IMR-90 (cell line): ENCODE measurements at regions not wholly inside any gene's neighbourhood (a gene's known extent, or its start where the extent isn't known, plus 50 kb on each side); places are given as distances from the start of the nearest gene placed in this dataset.

ENCODE experiments used
- ATAC-seq: fragments of 200-7000 bp; cut with Tn5 transposase; 2 replicates; pipeline ENCODE4 v1.9.1; 2020; ENCODE audit warnings: low read depth, mild to moderate bottlenecking, moderate library complexity
- BruUV-seq: library from RNA; stranded (reverse); fragments of 400-500 nt; replicated peaks from 2 replicates; lab custom pipeline; 2021; lab: Mats Ljungman, UMichigan
- CTCF ChIA-PET: fragments of 300-600 bp; formaldehyde crosslinking; extraction: SDS; loops from one replicate; lab custom pipeline; 2021; ENCODE audit warnings: antibody characterized with exemption; lab: Yijun Ruan, JAX
- POLR2A ChIA-PET: fragments of 300-600 bp; sonication (Branson Sonifier 250); formaldehyde crosslinking; loops from one replicate; lab custom pipeline; 2022; ENCODE audit warnings: antibody characterized with exemption; ENCODE audit not compliant: unreplicated experiment; lab: Charles Lee
- DNase-seq: peaks from one replicate; pipeline ENCODE4 v3.0.0; 2013
- H2AFZ ChIP-seq: replicated peaks from 2 replicates; pipeline ENCODE3; 2013; ENCODE audit warnings: low read length, mild to moderate bottlenecking; ENCODE audit not compliant: poor library complexity
- H2AK5ac ChIP-seq: 2 replicates; pipeline ENCODE4 v1.6.1; 2013; ENCODE audit warnings: low read depth, low read length, inconsistent platforms
- H2AK9ac ChIP-seq: replicated peaks from 2 replicates; pipeline ENCODE3; 2013; ENCODE audit warnings: mild to moderate bottlenecking, low read depth, low read length, moderate library complexity; ENCODE audit not compliant: poor library complexity
- H2BK120ac ChIP-seq: 2 replicates; pipeline ENCODE4 v1.6.1; 2013; ENCODE audit warnings: low read depth, low read length, inconsistent platforms
- H2BK15ac ChIP-seq: 3 replicates; pipeline ENCODE4 v1.6.1; 2013; ENCODE audit warnings: low read depth, low read length, inconsistent platforms
- H2BK20ac ChIP-seq: 2 replicates; pipeline ENCODE4 v1.6.1; 2013; ENCODE audit warnings: low read depth, mild to moderate bottlenecking, inconsistent platforms, low read length, moderate library complexity
- H2BK5ac ChIP-seq: 2 replicates; pipeline ENCODE4 v1.6.1; 2013; ENCODE audit warnings: mild to moderate bottlenecking, low read depth, low read length, inconsistent platforms; ENCODE audit not compliant: poor library complexity, severe bottlenecking
- H3K14ac ChIP-seq: replicated peaks from 2 replicates; pipeline ENCODE4 v1.6.1; 2013; ENCODE audit warnings: low read depth, low read length, inconsistent platforms
- H3K18ac ChIP-seq: 2 replicates; pipeline ENCODE4 v1.6.1; 2013; ENCODE audit warnings: low read depth, low read length, control low read depth
- H3K23ac ChIP-seq: 2 replicates; pipeline ENCODE4 v1.6.1; 2013; ENCODE audit warnings: low read depth, low read length, inconsistent platforms
- H3K27ac ChIP-seq: 2 replicates; pipeline ENCODE4 v1.5.1; 2013; ENCODE audit warnings: mild to moderate bottlenecking, control low read depth, low read length; ENCODE audit not compliant: insufficient read depth
- H3K27me3 ChIP-seq: 2 replicates; pipeline ENCODE4 v1.6.1; 2013; ENCODE audit warnings: low read length; ENCODE audit not compliant: control insufficient read depth, insufficient read depth
- H3K36me3 ChIP-seq: 2 replicates; pipeline ENCODE4 v1.6.1; 2013; ENCODE audit warnings: low read length, mixed read lengths; ENCODE audit not compliant: control insufficient read depth, insufficient read depth
- H3K4ac ChIP-seq: 2 replicates; pipeline ENCODE4 v1.6.1; 2013; ENCODE audit warnings: low read depth, low read length, inconsistent platforms
- H3K4me1 ChIP-seq: 2 replicates; pipeline ENCODE4 v1.6.1; 2013; ENCODE audit warnings: low read length, mixed read lengths; ENCODE audit not compliant: control insufficient read depth, insufficient read depth
- H3K4me2 ChIP-seq: 2 replicates; pipeline ENCODE4 v1.6.1; 2013; ENCODE audit warnings: low read depth, mild to moderate bottlenecking, control low read depth, low read length, moderate library complexity
- H3K4me3 ChIP-seq: 2 replicates; pipeline ENCODE4 v1.5.1; 2013; ENCODE audit warnings: low read depth, mild to moderate bottlenecking, control low read depth, low read length, moderate library complexity; ENCODE audit not compliant: insufficient read depth
- H3K56ac ChIP-seq: 2 replicates; pipeline ENCODE4 v1.6.1; 2013; ENCODE audit warnings: low read length, inconsistent platforms; ENCODE audit not compliant: insufficient read depth; ENCODE audit errors: extremely low read depth
- H3K79me1 ChIP-seq, 2 experiments: 2 replicates each; pipeline ENCODE4 v1.6.1; 2013; ENCODE audit warnings: low read length in 2 of 2, inconsistent platforms in 1 of 2, low read depth in 1 of 2
- H3K9ac ChIP-seq: 2 replicates; pipeline ENCODE4 v1.6.1; 2013; ENCODE audit warnings: low read depth, low read length, control low read depth
- H3K9me1 ChIP-seq: 2 replicates; pipeline ENCODE4 v1.6.1; 2013; ENCODE audit warnings: low read length, inconsistent platforms; ENCODE audit not compliant: insufficient read depth
- H3K9me3 ChIP-seq: 2 replicates; pipeline ENCODE4 v1.6.1; 2013; ENCODE audit warnings: low read length; ENCODE audit not compliant: control insufficient read depth, insufficient read depth
- H4K20me1 ChIP-seq: 2 replicates; pipeline ENCODE4 v1.6.1; 2013; ENCODE audit warnings: low read length, inconsistent platforms; ENCODE audit not compliant: insufficient read depth
- H4K5ac ChIP-seq: 2 replicates; pipeline ENCODE4 v1.6.1; 2013; ENCODE audit warnings: mild to moderate bottlenecking, low read depth, low read length, control low read depth
- H4K8ac ChIP-seq, 2 experiments: 2 replicates each; pipeline ENCODE4 v1.6.1; 2013; ENCODE audit warnings: low read depth in 2 of 2, low read length in 2 of 2, control low read depth in 1 of 2, inconsistent platforms in 1 of 2
- H4K91ac ChIP-seq: 2 replicates; pipeline ENCODE4 v1.6.1; 2013; ENCODE audit warnings: low read depth, low read length, inconsistent platforms; ENCODE audit not compliant: insufficient read depth
- BHLHE40 ChIP-seq: fragments of 150-350 bp; IDR thresholded peaks from 2 replicates; pipeline ENCODE4 v1.6.1; 2016; ENCODE audit warnings: mild to moderate bottlenecking, low read depth, low read length
- CEBPB ChIP-seq: IDR thresholded peaks from 2 replicates; pipeline ENCODE4 v1.6.1; 2012; ENCODE audit warnings: low read depth, low read length, improper control_type of control experiment
- CHD1 ChIP-seq: IDR thresholded peaks from 2 replicates; pipeline ENCODE4 v1.6.1; 2012; ENCODE audit warnings: low read depth, low read length, improper control_type of control experiment
- FOS ChIP-seq: fragments of 150-350 bp; IDR thresholded peaks from 2 replicates; pipeline ENCODE4 v1.6.1; 2016; ENCODE audit warnings: low read depth, low read length
- MAZ ChIP-seq: IDR thresholded peaks from 2 replicates; pipeline ENCODE4 v1.6.1; 2012; ENCODE audit warnings: low read depth, mild to moderate bottlenecking, low read length, improper control_type of control experiment, moderate library complexity, borderline replicate concordance
- MXI1 ChIP-seq: IDR thresholded peaks from 2 replicates; pipeline ENCODE4 v1.6.1; 2012; ENCODE audit warnings: low read depth, mild to moderate bottlenecking, low read length, moderate library complexity, borderline replicate concordance
- NFE2L2 ChIP-seq: fragments of 150-350 bp; IDR thresholded peaks from 2 replicates; pipeline ENCODE4 v1.6.1; 2016; ENCODE audit warnings: low read depth, mild to moderate bottlenecking, low read length
- POLR2A ChIP-seq: IDR thresholded peaks from 2 replicates; pipeline ENCODE4 v1.6.1; 2012; ENCODE audit warnings: mild to moderate bottlenecking, low read depth, low read length
- RAD21 ChIP-seq: IDR thresholded peaks from 2 replicates; pipeline ENCODE4 v1.6.1; 2012; ENCODE audit warnings: low read length, improper control_type of control experiment
- RCOR1 ChIP-seq: IDR thresholded peaks from 2 replicates; pipeline ENCODE4 v1.6.1; 2012; ENCODE audit warnings: mild to moderate bottlenecking, low read length, improper control_type of control experiment; ENCODE audit not compliant: insufficient replicate concordance
- RFX5 ChIP-seq: IDR thresholded peaks from 2 replicates; pipeline ENCODE4 v1.8.0; 2012; ENCODE audit warnings: low read depth, mild to moderate bottlenecking, low read length, moderate library complexity
- SMC3 ChIP-seq: fragments of 150-350 bp; IDR thresholded peaks from 2 replicates; pipeline ENCODE4 v1.6.1; 2016; ENCODE audit warnings: low read depth, mild to moderate bottlenecking, antibody characterized with exemption, low read length, moderate library complexity
- USF2 ChIP-seq: fragments of 150-350 bp; IDR thresholded peaks from 2 replicates; pipeline ENCODE4 v1.6.1; 2017; ENCODE audit warnings: mild to moderate bottlenecking, antibody characterized with exemption, low read length, low read depth
- WGBS, 2 experiments: methylation state at CpG; one replicate each; pipeline versions ENCODE4 v1.1.5 to v1.1.7; 2013; ENCODE audit warnings: missing lambda C conversion rate in 2 of 2; ENCODE audit not compliant: insufficient read length in 1 of 2; ENCODE audit errors: extremely low coverage in 2 of 2; 5-methylcytosine and 5-hydroxymethylcytosine counted together
- dilution Hi-C: fragments of 300-500 bp; cut with HindIII; formaldehyde crosslinking; loops from one replicate; pipeline ENCODE4 v1.14.3; 2018; ENCODE audit warnings: low sequenced_read_pairs; ENCODE audit not compliant: unreplicated experiment
- in situ Hi-C: fragments of 300-500 bp; cut with MboI; formaldehyde crosslinking; loops from 3 replicates; pipeline ENCODE4 v1.14.3; 2019; ENCODE audit warnings: low sequenced_read_pairs, inconsistent platforms, mixed read lengths
- intact Hi-C: fragments of 100-400 bp; cut with micrococcal nuclease; formaldehyde crosslinking; loops from 2 replicates; pipeline ENCODE4 v1.10.0; 2022
- TF ChIP-seq, protein P1 (sequence below): fragments of 150-350 bp; IDR thresholded peaks from 2 replicates; pipeline ENCODE4 v1.6.1; 2016; ENCODE audit warnings: low read depth, mild to moderate bottlenecking, low read length, moderate library complexity, borderline replicate concordance

DNA sequence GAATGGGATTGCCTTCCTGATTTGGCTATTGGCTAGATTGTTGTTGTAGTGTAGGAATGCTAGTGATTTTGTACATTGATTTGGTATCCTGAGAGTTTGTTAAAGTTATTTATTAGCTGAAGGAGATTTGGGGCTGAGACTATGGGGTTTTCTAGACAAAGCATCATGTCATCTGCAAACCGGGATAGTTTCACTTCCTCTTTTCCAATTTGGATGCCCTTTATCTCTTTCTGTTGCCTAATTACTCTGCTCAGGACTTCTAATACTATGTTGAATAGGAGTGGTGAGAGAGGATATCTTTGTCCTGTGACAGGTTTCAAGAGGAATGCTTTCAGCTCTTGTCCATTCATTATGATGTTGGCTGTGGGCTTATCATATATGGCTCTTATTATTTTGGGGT lies 265.7 kb upstream of the MGAT4C start:
- H2AK5ac ChIP-seq, result no peak overlapping the region
- H4K8ac ChIP-seq, result no peak overlapping the region
- H3K4me2 ChIP-seq, result no peak overlapping the region
- no peak overlapping the region for H2AFZ ChIP-seq
- H3K4me3 ChIP-seq, result no peak overlapping the region
- in situ Hi-C loops, result no loop called here
- no peak overlapping the region for H3K14ac ChIP-seq
- no peak overlapping the region for H2BK20ac ChIP-seq
- no TSS peak for BruUV-seq
- no peaks in the 10 kb centered on the region for H3K9me1 ChIP-seq
- no CpG with 5 or more reads among the region's 1 CpG for WGBS, 2 experiments
- H2BK15ac ChIP-seq, result no peak overlapping the region
- peaks cover 8% of the 10 kb centered on the region; the same call in 1 of the 2 replicates for H3K9me3 ChIP-seq
- no peaks in the 10 kb centered on the region for H3K36me3 ChIP-seq
- no peak overlapping the region for H3K18ac ChIP-seq
- H3K23ac ChIP-seq, result no peak overlapping the region
- intact Hi-C loops, result no loop called here
- no peaks in the 10 kb centered on the region for H3K27me3 ChIP-seq
- CTCF ChIA-PET, result no interaction called here
- POLR2A ChIA-PET, result no interaction called here
- H2BK5ac ChIP-seq, result no peak overlapping the region
- dilution Hi-C loops, result no loop called here
- H4K91ac ChIP-seq, result no peak overlapping the region
- H4K5ac ChIP-seq, result no peak overlapping the region
- no peak overlapping the region for H2BK120ac ChIP-seq
- no peaks in the 10 kb centered on the region for H3K79me1 ChIP-seq
- H3K4me1 ChIP-seq, result no peaks in the 10 kb centered on the region
- ATAC-seq (no peak), DNase-seq (no peak)
- TF ChIP-seq POLR2A, result no peak
- TF ChIP-seq BHLHE40, result no peak
- no peak for TF ChIP-seq MXI1
- no peak for TF ChIP-seq SMC3
- no peak for TF ChIP-seq USF2
- TF ChIP-seq RCOR1, result no peak
- TF ChIP-seq MAZ, result no peak
- TF ChIP-seq CEBPB, result no peak
- TF ChIP-seq CHD1, result no peak
- TF ChIP-seq RFX5, result no peak
- TF ChIP-seq NFE2L2, result no peak
- no peak for TF ChIP-seq RAD21
- TF ChIP-seq FOS, result no peak
- TF ChIP-seq, protein P1, sequence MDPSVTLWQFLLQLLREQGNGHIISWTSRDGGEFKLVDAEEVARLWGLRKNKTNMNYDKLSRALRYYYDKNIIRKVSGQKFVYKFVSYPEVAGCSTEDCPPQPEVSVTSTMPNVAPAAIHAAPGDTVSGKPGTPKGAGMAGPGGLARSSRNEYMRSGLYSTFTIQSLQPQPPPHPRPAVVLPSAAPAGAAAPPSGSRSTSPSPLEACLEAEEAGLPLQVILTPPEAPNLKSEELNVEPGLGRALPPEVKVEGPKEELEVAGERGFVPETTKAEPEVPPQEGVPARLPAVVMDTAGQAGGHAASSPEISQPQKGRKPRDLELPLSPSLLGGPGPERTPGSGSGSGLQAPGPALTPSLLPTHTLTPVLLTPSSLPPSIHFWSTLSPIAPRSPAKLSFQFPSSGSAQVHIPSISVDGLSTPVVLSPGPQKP, result no peak
- no peak overlapping the region for H3K4ac ChIP-seq
- H2AK9ac ChIP-seq, result no peak overlapping the region
- H3K9ac ChIP-seq, result no peak overlapping the region
- no peak overlapping the region for H3K27ac ChIP-seq
- H4K20me1 ChIP-seq, result no peaks in the 10 kb centered on the region
- no peak overlapping the region for H3K56ac ChIP-seq
